Upper lobe of left lung (tissue), 4 donors: ENCODE measurements at regions not wholly inside any gene's neighbourhood (a gene's known extent, or its start where the extent isn't known, plus 50 kb on each side); places are given as distances from the start of the nearest gene placed in this dataset.

ENCODE experiments used
- CTCF ChIP-seq, 6 experiments: fragments of 450-650 bp in 4 of 6; fragments of 200-600 bp in 2 of 6; sonication (generic) in 2 of 6; IDR thresholded peaks; one replicate each; pipeline ENCODE4 v1.5.1; 2016 to 2019; ENCODE audit warnings: antibody characterized with exemption in 6 of 6
- POLR2A ChIP-seq, 4 donors: fragments of 450-650 bp; IDR thresholded peaks; one replicate each; pipeline ENCODE4 v1.5.1; 2016 to 2017; ENCODE audit warnings: antibody characterized with exemption in 4 of 4, mild to moderate bottlenecking in 2 of 4

- TF ChIP-seq CTCF (IDR thresholded peaks at IDR 0.05) (peak in 5 of 6 experiments; percentile 23 to 57 (median 41)), POLR2A (IDR thresholded peaks at IDR 0.05) (no peak)
These were observed 673.1 kb downstream of the KCNA4 start for GRCh38 chr11:29343465-29344333.
